ENCODE measurements at regions not wholly inside any gene's neighbourhood (a gene's known extent, or its start where the extent isn't known, plus 50 kb on each side); places are given as distances from the start of the nearest gene placed in this dataset.

- TF ChIP-seq CTCF (IDR thresholded peaks at IDR 0.05; ENCODE audit: low read length), result no peak
- TF ChIP-seq EZH2 (IDR thresholded peaks at IDR 0.05; ENCODE audit: borderline replicate concordance, low read length), result no peak
These were observed 864.2 kb downstream of the FAM181B start for GRCh38 chr11:81869351-81870065.

Data from OCI-LY1 (cell line).